Endodermal cell (in vitro differentiated cells): ENCODE measurements at regions not wholly inside any gene's neighbourhood (a gene's known extent, or its start where the extent isn't known, plus 50 kb on each side); places are given as distances from the start of the nearest gene placed in this dataset.
A peak's percentile ranks its signal among the peaks of the same experiment; 100 is the strongest.

Experiments used
- DNase-seq: peaks from one replicate; pipeline ENCODE4 v3.0.0-alpha.2; 2017
- H3K27ac ChIP-seq: 2 replicates; pipeline ENCODE4 v1.5.1; 2013; ENCODE audit warnings: mild to moderate bottlenecking, low read depth, low read length, moderate library complexity
- H3K27me3 ChIP-seq: 2 replicates; pipeline ENCODE4 v1.6.1; 2013; ENCODE audit warnings: mild to moderate bottlenecking, low read length, moderate library complexity; ENCODE audit not compliant: insufficient read depth, control insufficient read depth, poor library complexity, severe bottlenecking
- H3K36me3 ChIP-seq: 2 replicates; pipeline ENCODE4 v1.7.0; 2013; ENCODE audit warnings: mild to moderate bottlenecking, low read length, moderate library complexity; ENCODE audit not compliant: control insufficient read depth, insufficient read depth
- H3K4me1 ChIP-seq: one replicate; pipeline ENCODE4 v1.7.0; 2013; ENCODE audit warnings: low read length; ENCODE audit not compliant: control insufficient read depth, insufficient read depth
- H3K4me3 ChIP-seq: 2 replicates; pipeline ENCODE4 v1.5.1; 2013; ENCODE audit warnings: mild to moderate bottlenecking, low read length, moderate library complexity
- H3K9ac ChIP-seq: 2 replicates; pipeline ENCODE4 v1.6.1; 2013; ENCODE audit warnings: mild to moderate bottlenecking, low read length, moderate library complexity; ENCODE audit not compliant: poor library complexity, severe bottlenecking; ENCODE audit errors: extremely low read depth
- H3K9me3 ChIP-seq: 2 replicates; pipeline ENCODE4 v1.6.1; 2013; ENCODE audit warnings: mild to moderate bottlenecking, low read length, moderate library complexity; ENCODE audit not compliant: control insufficient read depth
- H3K27ac Mint-ChIP-seq: 2 replicates; pipeline ENCODE4 v1.8.0; 2020; ENCODE audit warnings: mixed read lengths
- H3K27me3 Mint-ChIP-seq: 2 replicates; pipeline ENCODE4 v1.8.0; 2021; ENCODE audit warnings: mild to moderate bottlenecking, mixed read lengths; ENCODE audit not compliant: insufficient read depth
- H3K36me3 Mint-ChIP-seq: 2 replicates; pipeline ENCODE4 v1.8.0; 2020; ENCODE audit warnings: low read depth, mixed read lengths
- H3K4me1 Mint-ChIP-seq: 2 replicates; pipeline ENCODE4 v1.8.0; 2020; ENCODE audit warnings: mixed read lengths
- H3K4me3 Mint-ChIP-seq: 2 replicates; pipeline ENCODE4 v1.8.0; 2020; ENCODE audit warnings: mild to moderate bottlenecking, moderate library complexity, mixed read lengths
- H3K9me3 Mint-ChIP-seq: 2 replicates; pipeline ENCODE4 v1.8.0; 2020; ENCODE audit warnings: mild to moderate bottlenecking, mixed read lengths
- WGBS, 2 experiments: methylation state at CpG; one replicate each; pipeline versions ENCODE4 v1.1.5 to v1.1.7; 2013; ENCODE audit warnings: missing lambda C conversion rate in 2 of 2, mixed read lengths in 1 of 2; ENCODE audit not compliant: insufficient coverage in 1 of 2, insufficient read length in 1 of 2; 5-methylcytosine and 5-hydroxymethylcytosine counted together
- TF ChIP-seq, protein P1 (sequence below): fragments of 200-600 bp; sonication (generic); conservative IDR thresholded peaks from 2 replicates; pipeline ENCODE4 v1.5.0; 2021; ENCODE audit warnings: antibody characterized with exemption, mild to moderate bottlenecking

GRCh38 chr2:33765122-33765521 lies 166.0 kb upstream of the FAM98A start:
- Histone ChIP-seq H3K4me3 (no peak overlapping the region), H3K9ac (no peak overlapping the region), H3K27me3 (no peaks in the 10 kb centered on the region), H3K27ac (peak overlapping the region; percentile 81), H3K4me1 (no peaks in the 10 kb centered on the region), H3K36me3 (no peaks in the 10 kb centered on the region), H3K9me3 (no peaks in the 10 kb centered on the region)
- Mint-ChIP-seq H3K4me3 (no peak overlapping the region), H3K4me1 (peaks cover 5% of the 10 kb centered on the region), H3K27ac (no peak overlapping the region), H3K27me3 (no peaks in the 10 kb centered on the region), H3K36me3 (no peaks in the 10 kb centered on the region), H3K9me3 (peaks cover 6% of the 10 kb centered on the region)
- TF ChIP-seq, protein P1, sequence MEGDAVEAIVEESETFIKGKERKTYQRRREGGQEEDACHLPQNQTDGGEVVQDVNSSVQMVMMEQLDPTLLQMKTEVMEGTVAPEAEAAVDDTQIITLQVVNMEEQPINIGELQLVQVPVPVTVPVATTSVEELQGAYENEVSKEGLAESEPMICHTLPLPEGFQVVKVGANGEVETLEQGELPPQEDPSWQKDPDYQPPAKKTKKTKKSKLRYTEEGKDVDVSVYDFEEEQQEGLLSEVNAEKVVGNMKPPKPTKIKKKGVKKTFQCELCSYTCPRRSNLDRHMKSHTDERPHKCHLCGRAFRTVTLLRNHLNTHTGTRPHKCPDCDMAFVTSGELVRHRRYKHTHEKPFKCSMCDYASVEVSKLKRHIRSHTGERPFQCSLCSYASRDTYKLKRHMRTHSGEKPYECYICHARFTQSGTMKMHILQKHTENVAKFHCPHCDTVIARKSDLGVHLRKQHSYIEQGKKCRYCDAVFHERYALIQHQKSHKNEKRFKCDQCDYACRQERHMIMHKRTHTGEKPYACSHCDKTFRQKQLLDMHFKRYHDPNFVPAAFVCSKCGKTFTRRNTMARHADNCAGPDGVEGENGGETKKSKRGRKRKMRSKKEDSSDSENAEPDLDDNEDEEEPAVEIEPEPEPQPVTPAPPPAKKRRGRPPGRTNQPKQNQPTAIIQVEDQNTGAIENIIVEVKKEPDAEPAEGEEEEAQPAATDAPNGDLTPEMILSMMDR, result peak; percentile 24
- DNase-seq, result peak; percentile 53
- WGBS, 2 experiments, result 33% methylated on average over 1 of the region's 2 CpGs; no CpG with 5 or more reads in 1 of the 2 experiments

DNA sequence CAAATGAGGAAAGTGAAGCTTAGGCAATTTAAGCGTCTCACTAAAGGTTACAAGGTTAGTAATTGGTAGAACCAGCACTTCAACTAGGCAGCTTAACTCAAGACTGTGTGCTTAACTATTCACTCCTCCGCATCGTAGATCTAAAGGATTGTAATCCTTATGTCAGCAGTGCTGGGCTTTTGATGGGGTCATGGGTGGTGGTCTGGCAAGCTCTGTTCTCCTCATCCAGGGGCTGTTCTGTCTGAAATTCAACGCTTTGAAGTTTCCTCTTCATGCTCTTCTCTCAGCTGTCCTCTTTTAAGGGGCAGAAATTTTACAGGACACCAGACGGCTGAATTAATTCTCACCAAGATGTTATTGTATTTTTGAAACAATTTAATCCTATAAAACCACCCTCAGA lies 165.5 kb upstream of the FAM98A start:
- Mint-ChIP-seq H3K4me3 (no peak overlapping the region), H3K36me3 (no peaks in the 10 kb centered on the region), H3K9me3 (peaks cover 12% of the 10 kb centered on the region), H3K4me1 (peaks cover 5% of the 10 kb centered on the region), H3K27me3 (no peaks in the 10 kb centered on the region), H3K27ac (no peak overlapping the region)
- Histone ChIP-seq H3K9me3 (no peaks in the 10 kb centered on the region), H3K27me3 (no peaks in the 10 kb centered on the region), H3K4me3 (no peak overlapping the region), H3K4me1 (no peaks in the 10 kb centered on the region), H3K36me3 (no peaks in the 10 kb centered on the region), H3K27ac (peak overlapping the region; percentile 81), H3K9ac (no peak overlapping the region)
- TF ChIP-seq, protein P1, result no peak
- WGBS, 2 experiments, result 40 to 78% methylated on average over 1 to 4 of the region's 5 CpGs
- DNase-seq, result no peak

- Histone ChIP-seq H3K9ac (no peak overlapping the region), H3K4me3 (no peak overlapping the region), H3K4me1 (no peaks in the 10 kb centered on the region), H3K9me3 (no peaks in the 10 kb centered on the region), H3K27me3 (no peaks in the 10 kb centered on the region), H3K27ac (no peak overlapping the region), H3K36me3 (no peaks in the 10 kb centered on the region)
- Mint-ChIP-seq H3K4me3 (no peak overlapping the region), H3K9me3 (peaks cover 18% of the 10 kb centered on the region), H3K27me3 (no peaks in the 10 kb centered on the region), H3K36me3 (no peaks in the 10 kb centered on the region), H3K27ac (no peak overlapping the region), H3K4me1 (peaks cover 5% of the 10 kb centered on the region)
- WGBS, 2 experiments, result 80 to 88% methylated on average over 2 to 5 of the region's 6 CpGs
- no peak for DNase-seq
- TF ChIP-seq, protein P1, result no peak
Measured at GRCh38 chr2:33763671-33764310, 164.7 kb upstream of the FAM98A start.
